Adipocyte (in vitro differentiated cells): ENCODE measurements at regions not wholly inside any gene's neighbourhood (a gene's known extent, or its start where the extent isn't known, plus 50 kb on each side); places are given as distances from the start of the nearest gene placed in this dataset.
A peak's percentile ranks its signal among the peaks of the same experiment; 100 is the strongest.

ENCODE experiments used
- DNase-seq: peaks from one replicate; pipeline ENCODE4 v3.0.0-alpha.2; 2015; ENCODE audit warnings: low read depth
- H3K27me3 ChIP-seq: replicated peaks from 2 replicates; pipeline ENCODE4 v1.7.0; 2013; ENCODE audit warnings: mild to moderate bottlenecking, low read length, moderate library complexity; ENCODE audit not compliant: control insufficient read depth, insufficient read depth
- H3K36me3 ChIP-seq: 2 replicates; pipeline ENCODE4 v1.7.0; 2013; ENCODE audit warnings: low read length, mild to moderate bottlenecking, moderate library complexity; ENCODE audit not compliant: control insufficient read depth, insufficient read depth, severe bottlenecking
- H3K4me1 ChIP-seq: 2 replicates; pipeline ENCODE4 v1.7.0; 2013; ENCODE audit warnings: mild to moderate bottlenecking, low read length, moderate library complexity; ENCODE audit not compliant: control insufficient read depth, insufficient read depth
- H3K4me3 ChIP-seq: 2 replicates; pipeline ENCODE4 v1.7.0; 2013; ENCODE audit warnings: mild to moderate bottlenecking, low read length, moderate library complexity
- H3K9ac ChIP-seq: 2 replicates; pipeline ENCODE4 v1.7.0; 2013; ENCODE audit warnings: mild to moderate bottlenecking, low read length, moderate library complexity
- H3K9me3 ChIP-seq: 2 replicates; pipeline ENCODE4 v1.7.0; 2013; ENCODE audit warnings: mild to moderate bottlenecking, low read length, moderate library complexity; ENCODE audit not compliant: control insufficient read depth

- peaks cover 5% of the 10 kb centered on the region for H3K4me1 ChIP-seq
- no peak overlapping the region for H3K4me3 ChIP-seq
- H3K9me3 ChIP-seq, result no peaks in the 10 kb centered on the region
- DNase-seq, result no peak
- H3K9ac ChIP-seq, result no peak overlapping the region
- no peaks in the 10 kb centered on the region for H3K27me3 ChIP-seq
- H3K36me3 ChIP-seq, result no peaks in the 10 kb centered on the region
Observed at GRCh38 chr6:19039287-19039686, 652.1 kb downstream of the RNF144B start.

GRCh38 chr6:19041906-19042305 lies 654.8 kb downstream of the RNF144B start:
- Histone ChIP-seq H3K4me3 (no peak overlapping the region), H3K9ac (no peak overlapping the region), H3K36me3 (no peaks in the 10 kb centered on the region), H3K27me3 (no peaks in the 10 kb centered on the region), H3K4me1 (no peaks in the 10 kb centered on the region), H3K9me3 (no peaks in the 10 kb centered on the region)
- no peak for DNase-seq

- H3K4me3 ChIP-seq, result no peak overlapping the region
- no peak for DNase-seq
- no peaks in the 10 kb centered on the region for H3K27me3 ChIP-seq
- no peak overlapping the region for H3K9ac ChIP-seq
- no peaks in the 10 kb centered on the region for H3K9me3 ChIP-seq
- no peaks in the 10 kb centered on the region for H3K36me3 ChIP-seq
- H3K4me1 ChIP-seq, result no peaks in the 10 kb centered on the region
Observed at GRCh38 chr6:19042420-19042819, 655.3 kb downstream of the RNF144B start.

GRCh38 chr6:19050765-19051164 lies 663.6 kb downstream of the RNF144B start:
- no peak for DNase-seq
- Histone ChIP-seq H3K36me3 (no peaks in the 10 kb centered on the region), H3K4me3 (no peak overlapping the region), H3K9ac (no peak overlapping the region), H3K9me3 (peaks cover 14% of the 10 kb centered on the region), H3K4me1 (no peaks in the 10 kb centered on the region), H3K27me3 (no peaks in the 10 kb centered on the region)

GRCh38 chr6:19052219-19052618 lies 665.1 kb downstream of the RNF144B start:
- H3K4me3 ChIP-seq, result no peak overlapping the region
- no peaks in the 10 kb centered on the region for H3K36me3 ChIP-seq
- H3K27me3 ChIP-seq, result no peaks in the 10 kb centered on the region
- H3K9me3 ChIP-seq, result peaks cover 18% of the 10 kb centered on the region
- peak; percentile 26 for DNase-seq
- no peaks in the 10 kb centered on the region for H3K4me1 ChIP-seq
- H3K9ac ChIP-seq, result no peak overlapping the region

GRCh38 chr6:19059102-19059501 lies 672.0 kb downstream of the RNF144B start:
- Histone ChIP-seq H3K4me3 (no peak overlapping the region), H3K4me1 (no peaks in the 10 kb centered on the region), H3K9ac (no peak overlapping the region), H3K27me3 (no peaks in the 10 kb centered on the region), H3K36me3 (no peaks in the 10 kb centered on the region), H3K9me3 (peaks cover 8% of the 10 kb centered on the region)
- DNase-seq, result no peak

GRCh38 chr6:19067165-19067564 lies 680.0 kb downstream of the RNF144B start:
- no peaks in the 10 kb centered on the region for H3K4me1 ChIP-seq
- H3K9ac ChIP-seq, result no peak overlapping the region
- no peaks in the 10 kb centered on the region for H3K36me3 ChIP-seq
- no peaks in the 10 kb centered on the region for H3K27me3 ChIP-seq
- H3K9me3 ChIP-seq, result no peaks in the 10 kb centered on the region
- no peak for DNase-seq
- H3K4me3 ChIP-seq, result no peak overlapping the region

GRCh38 chr6:19070520-19070919 lies 683.4 kb downstream of the RNF144B start:
- Histone ChIP-seq H3K36me3 (no peaks in the 10 kb centered on the region), H3K9ac (no peak overlapping the region), H3K4me3 (no peak overlapping the region), H3K9me3 (peaks cover 14% of the 10 kb centered on the region), H3K27me3 (no peaks in the 10 kb centered on the region), H3K4me1 (no peaks in the 10 kb centered on the region)
- DNase-seq, result no peak

- H3K4me1 ChIP-seq, result no peaks in the 10 kb centered on the region
- H3K27me3 ChIP-seq, result no peaks in the 10 kb centered on the region
- no peak overlapping the region for H3K4me3 ChIP-seq
- no peaks in the 10 kb centered on the region for H3K36me3 ChIP-seq
- no peak for DNase-seq
- H3K9ac ChIP-seq, result no peak overlapping the region
- H3K9me3 ChIP-seq, result no peaks in the 10 kb centered on the region
Observed at GRCh38 chr6:19083801-19084200, 696.7 kb downstream of the RNF144B start.

GRCh38 chr6:19086480-19086879 lies 699.3 kb downstream of the RNF144B start:
- H3K27me3 ChIP-seq, result no peaks in the 10 kb centered on the region
- H3K4me3 ChIP-seq, result no peak overlapping the region
- no peaks in the 10 kb centered on the region for H3K9me3 ChIP-seq
- no peak overlapping the region for H3K9ac ChIP-seq
- DNase-seq, result no peak
- H3K4me1 ChIP-seq, result no peaks in the 10 kb centered on the region
- H3K36me3 ChIP-seq, result no peaks in the 10 kb centered on the region

- no peak for DNase-seq
- Histone ChIP-seq H3K9me3 (no peaks in the 10 kb centered on the region), H3K4me1 (no peaks in the 10 kb centered on the region), H3K4me3 (no peak overlapping the region), H3K27me3 (no peaks in the 10 kb centered on the region), H3K9ac (no peak overlapping the region), H3K36me3 (no peaks in the 10 kb centered on the region)
Observed at GRCh38 chr6:19087296-19087695, 700.1 kb downstream of the RNF144B start.

GRCh38 chr6:19087897-19088296 lies 700.7 kb downstream of the RNF144B start:
- Histone ChIP-seq H3K9me3 (no peaks in the 10 kb centered on the region), H3K27me3 (no peaks in the 10 kb centered on the region), H3K9ac (no peak overlapping the region), H3K36me3 (no peaks in the 10 kb centered on the region), H3K4me1 (no peaks in the 10 kb centered on the region), H3K4me3 (no peak overlapping the region)
- DNase-seq, result no peak
